ENCODE measurements at regions not wholly inside any gene's neighbourhood (a gene's known extent, or its start where the extent isn't known, plus 50 kb on each side); places are given as distances from the start of the nearest gene placed in this dataset.
"Not testable (repeated sequence)": the region's sequence is repeated elsewhere in the genome, so short reads cannot be mapped to it uniquely, and the experiment has no call there.

- TF ChIP-seq CTCF, POLR2A, EP300 (IDR thresholded peaks at IDR 0.05): not testable (repeated sequence)
Observed at GRCh38 chrX:14302561-14302960, 226.8 kb upstream of the GLRA2 start.
